ENCODE measurements at regions not wholly inside any gene's neighbourhood (a gene's known extent, or its start where the extent isn't known, plus 50 kb on each side); places are given as distances from the start of the nearest gene placed in this dataset.

GRCh38 chr22:48628891-48629543, 1198.7 kb downstream of the BRD1 start:
- Histone ChIP-seq H3K4me1 (ENCODE audit: control insufficient read depth, insufficient read depth, low read length) (no peaks in the 10 kb centered on the region), H3K9me3 (ENCODE audit: control insufficient read depth, insufficient read depth, low read length) (peaks cover 56% of the 10 kb centered on the region), H2BK5ac (ENCODE audit: low read depth, low read length, poor library complexity, severe bottlenecking) (no peak overlapping the region), H4K20me1 (ENCODE audit: insufficient read depth, low read length) (no peaks in the 10 kb centered on the region), H3K79me1 (ENCODE audit: low read depth in 1 of 2, low read length in 2 of 2) (no peaks in the 10 kb centered on the region), H2AK5ac (ENCODE audit: low read depth, low read length) (no peak overlapping the region), H3K27ac (ENCODE audit: insufficient read depth, low read length) (no peak overlapping the region), H3K9me1 (ENCODE audit: insufficient read depth, low read length) (no peaks in the 10 kb centered on the region), H3K18ac (ENCODE audit: low read depth, low read length) (no peak overlapping the region), H3K56ac (ENCODE audit: extremely low read depth, insufficient read depth, low read length) (no peak overlapping the region), H3K14ac (replicated peaks; ENCODE audit: low read depth, low read length) (no peak overlapping the region), H3K9ac (ENCODE audit: low read depth, low read length) (no peak overlapping the region), H3K4me2 (ENCODE audit: low read depth, low read length) (no peak overlapping the region), H4K8ac (ENCODE audit: low read depth in 2 of 2, low read length in 2 of 2) (no peak overlapping the region), H4K5ac (ENCODE audit: low read depth, low read length) (no peak overlapping the region), H4K91ac (ENCODE audit: insufficient read depth, low read depth, low read length) (no peak overlapping the region), H3K27me3 (ENCODE audit: control insufficient read depth, insufficient read depth, low read length) (no peaks in the 10 kb centered on the region), H3K23ac (ENCODE audit: low read depth, low read length) (no peak overlapping the region), H2BK15ac (ENCODE audit: low read depth, low read length) (no peak overlapping the region), H2BK120ac (ENCODE audit: low read depth, low read length) (no peak overlapping the region), H2AFZ (replicated peaks; ENCODE audit: low read length, poor library complexity) (no peak overlapping the region), H3K4me3 (ENCODE audit: insufficient read depth, low read depth, low read length) (no peak overlapping the region), H2AK9ac (replicated peaks; ENCODE audit: low read depth, low read length, poor library complexity) (no peak overlapping the region), H2BK20ac (ENCODE audit: low read depth, low read length) (no peak overlapping the region), H3K4ac (ENCODE audit: low read depth, low read length) (no peak overlapping the region), H3K36me3 (ENCODE audit: control insufficient read depth, insufficient read depth, low read length) (no peaks in the 10 kb centered on the region)
- DNase-seq (no peak), ATAC-seq (ENCODE audit: low read depth) (no peak)
- no TSS peak for BruUV-seq (replicated peaks)
- in situ Hi-C loops (cut with MboI; ENCODE audit: low sequenced_read_pairs) = no loop called here
- WGBS, 2 experiments (ENCODE audit: extremely low coverage in 2 of 2, insufficient read length in 1 of 2) = 66% methylated on average over 6 of the region's 23 CpGs; no CpG with 5 or more reads in 1 of the 2 experiments
- intact Hi-C loops (cut with micrococcal nuclease) = no loop called here
- TF ChIP-seq, protein P1, sequence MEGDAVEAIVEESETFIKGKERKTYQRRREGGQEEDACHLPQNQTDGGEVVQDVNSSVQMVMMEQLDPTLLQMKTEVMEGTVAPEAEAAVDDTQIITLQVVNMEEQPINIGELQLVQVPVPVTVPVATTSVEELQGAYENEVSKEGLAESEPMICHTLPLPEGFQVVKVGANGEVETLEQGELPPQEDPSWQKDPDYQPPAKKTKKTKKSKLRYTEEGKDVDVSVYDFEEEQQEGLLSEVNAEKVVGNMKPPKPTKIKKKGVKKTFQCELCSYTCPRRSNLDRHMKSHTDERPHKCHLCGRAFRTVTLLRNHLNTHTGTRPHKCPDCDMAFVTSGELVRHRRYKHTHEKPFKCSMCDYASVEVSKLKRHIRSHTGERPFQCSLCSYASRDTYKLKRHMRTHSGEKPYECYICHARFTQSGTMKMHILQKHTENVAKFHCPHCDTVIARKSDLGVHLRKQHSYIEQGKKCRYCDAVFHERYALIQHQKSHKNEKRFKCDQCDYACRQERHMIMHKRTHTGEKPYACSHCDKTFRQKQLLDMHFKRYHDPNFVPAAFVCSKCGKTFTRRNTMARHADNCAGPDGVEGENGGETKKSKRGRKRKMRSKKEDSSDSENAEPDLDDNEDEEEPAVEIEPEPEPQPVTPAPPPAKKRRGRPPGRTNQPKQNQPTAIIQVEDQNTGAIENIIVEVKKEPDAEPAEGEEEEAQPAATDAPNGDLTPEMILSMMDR (conservative IDR thresholded peaks at IDR 0.05; ENCODE audit: low read depth, low read length) = no peak
- ChIA-PET CTCF (no interaction called here), POLR2A (ENCODE audit: unreplicated experiment) (no interaction called here)
- dilution Hi-C loops (cut with HindIII; ENCODE audit: low sequenced_read_pairs, unreplicated experiment) = no loop called here

All from IMR-90 (cell line).